MM.1S (cell line): ENCODE measurements at regions not wholly inside any gene's neighbourhood (a gene's known extent, or its start where the extent isn't known, plus 50 kb on each side); places are given as distances from the start of the nearest gene placed in this dataset.

Experiments used
- CTCF ChIP-seq: fragments of 300-600 bp; sonication (generic); IDR thresholded peaks from 2 replicates; pipeline ENCODE4 v1.5.1; 2016; ENCODE audit warnings: antibody characterized with exemption, low read length, mixed read lengths
- EZH2 ChIP-seq: fragments of 300-600 bp; sonication (generic); optimal IDR thresholded peaks from 2 replicates; pipeline ENCODE3; 2017; ENCODE audit warnings: low read depth, mild to moderate bottlenecking, antibody characterized with exemption, low read length, mixed read lengths
- EZH2phosphoT487 ChIP-seq: fragments of 300-600 bp; sonication (generic); IDR thresholded peaks from 2 replicates; pipeline ENCODE4 v1.6.1; 2018; ENCODE audit warnings: antibody characterized with exemption, low read length

DNA sequence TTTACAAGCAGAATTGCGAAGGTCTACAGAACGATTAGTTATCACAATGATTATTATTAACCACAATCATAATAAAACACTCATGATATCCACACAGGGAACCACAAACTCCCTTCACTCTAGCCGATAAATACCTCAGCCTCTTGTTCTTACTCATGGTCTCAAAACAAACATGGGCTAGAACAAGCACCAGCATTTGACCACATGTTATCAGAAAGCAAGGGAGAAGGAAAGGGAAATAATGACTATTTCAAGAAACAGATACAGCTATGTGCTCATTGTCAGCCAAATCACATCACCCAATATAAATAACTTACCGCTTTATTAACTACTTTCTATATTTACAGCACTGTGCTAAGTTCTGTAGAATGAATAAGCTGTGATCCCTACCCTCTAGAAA is 663.2 kb upstream of the HTR2C start:
- TF ChIP-seq CTCF (no peak), EZH2 (no peak), EZH2phosphoT487 (no peak)
